Keratinocyte (primary cell): ENCODE measurements at regions not wholly inside any gene's neighbourhood (a gene's known extent, or its start where the extent isn't known, plus 50 kb on each side); places are given as distances from the start of the nearest gene placed in this dataset.
"Not testable (repeated sequence)": the region's sequence is repeated elsewhere in the genome, so short reads cannot be mapped to it uniquely, and the experiment has no call there.

Experiments
- CTCF ChIP-seq, 3 experiments: IDR thresholded peaks in 1 of 3; conservative IDR thresholded peaks in 1 of 3; optimal IDR thresholded peaks in 1 of 3; 2 replicates in 2 of 3; 3 replicates in 1 of 3; pipeline versions ENCODE3 to v1.5.1; 2011; ENCODE audit warnings: low read length in 3 of 3, mild to moderate bottlenecking in 3 of 3, moderate library complexity in 2 of 3, control low read depth in 1 of 3, inconsistent platforms in 1 of 3; ENCODE audit not compliant: insufficient read depth in 2 of 3; ENCODE audit errors: extremely low read depth in 1 of 3
- EZH2 ChIP-seq: IDR thresholded peaks from one replicate; pipeline ENCODE4 v1.6.1; 2012; ENCODE audit warnings: inconsistent platforms, mild to moderate bottlenecking, low read length, moderate library complexity

DNA sequence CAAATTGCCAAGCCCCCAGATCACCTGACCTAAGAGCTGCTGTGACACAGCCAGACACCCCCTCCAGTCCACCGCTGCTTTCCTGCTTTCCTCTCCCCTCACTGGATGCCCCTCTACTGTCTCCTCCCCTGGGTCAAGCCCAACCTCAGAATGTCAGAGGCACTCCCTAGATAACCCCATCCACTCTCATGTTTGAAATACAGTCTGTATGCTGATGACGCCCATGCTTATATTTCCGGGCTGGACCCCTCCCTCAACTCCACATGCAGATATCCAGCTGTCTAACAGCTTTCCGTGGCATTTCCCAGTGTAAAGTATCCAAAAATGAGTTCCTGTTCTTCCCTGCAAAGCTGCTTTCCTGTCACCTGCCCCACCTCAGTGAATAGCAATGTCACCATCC is 309.2 kb downstream of the ANAPC1 start:
- not testable (repeated sequence) for TF ChIP-seq EZH2; CTCF (optimal IDR thresholded peaks at IDR 0.05 in 1 of 3, IDR thresholded peaks at IDR 0.05 in 1 of 3, conservative IDR thresholded peaks at IDR 0.05 in 1 of 3; ENCODE audit: extremely low read depth in 1 of 3, insufficient read depth in 2 of 3, low read length in 3 of 3)
